Body of pancreas (tissue), 4 donors: ENCODE measurements at regions not wholly inside any gene's neighbourhood (a gene's known extent, or its start where the extent isn't known, plus 50 kb on each side); places are given as distances from the start of the nearest gene placed in this dataset.

ENCODE experiments used
- ATAC-seq: fragments of 150-250 bp; one replicate; pipeline ENCODE4 v1.9.1; 2016
- DNase-seq, 4 donors: peaks; one replicate each; pipeline ENCODE4 v3.0.0-alpha.2; 2019
- H3K27ac ChIP-seq, 4 donors: fragments of 200-600 bp; sonication (generic); 1 replicate in 3 of 4; 2 replicates in 1 of 4; pipeline versions ENCODE4 v1.5.1 to v1.6.1; 2016 to 2019; ENCODE audit warnings: mild to moderate bottlenecking in 1 of 4, mixed read lengths in 1 of 4, moderate library complexity in 1 of 4
- H3K27me3 ChIP-seq, 2 donors: fragments of 200-600 bp; sonication (generic); one replicate each; pipeline ENCODE4 v1.6.0; 2016; ENCODE audit warnings: mild to moderate bottlenecking in 1 of 2
- H3K36me3 ChIP-seq, 2 donors: fragments of 200-600 bp; sonication (generic); replicated peaks in 1 of 2; 2 replicates each; pipeline ENCODE4 v1.5.1; 2016; ENCODE audit warnings: low read depth in 2 of 2; ENCODE audit not compliant: insufficient read depth in 1 of 2
- H3K4me1 ChIP-seq: fragments of 200-600 bp; sonication (generic); one replicate; pipeline ENCODE4 v1.6.0; 2016
- H3K4me3 ChIP-seq, 2 donors: fragments of 200-600 bp; sonication (generic); 1 replicate in 1 of 2; 2 replicates in 1 of 2; pipeline ENCODE4 v1.5.1; 2016 to 2019
- H3K9me3 ChIP-seq, 3 donors: fragments of 200-600 bp; sonication (generic); 1 replicate in 2 of 3; 2 replicates in 1 of 3; pipeline ENCODE4 v1.5.1; 2016
- POLR2A ChIP-seq, 3 donors: fragments of 450-650 bp; IDR thresholded peaks; one replicate each; pipeline ENCODE4 v1.6.1; 2016; ENCODE audit warnings: antibody characterized with exemption in 3 of 3, mild to moderate bottlenecking in 2 of 3
- WGBS, 2 donors: methylation state at CpG; one replicate each; pipeline ENCODE4 v1.1.5; 2017; 5-methylcytosine and 5-hydroxymethylcytosine counted together
- intact Hi-C: fragments of 100-400 bp; cut with DNase I; formaldehyde crosslinking; loops from one replicate; pipeline ENCODE4 v1.15.1; 2023
- TF ChIP-seq, protein P1 (sequence below), 7 experiments: fragments of 450-650 bp in 4 of 7; fragments of 200-600 bp in 3 of 7; sonication (generic) in 3 of 7; IDR thresholded peaks; one replicate each; pipeline ENCODE4 v1.5.1; 2016 to 2019; ENCODE audit warnings: antibody characterized with exemption in 7 of 7

GRCh38 chr10:121662945-121663917 is 65.0 kb upstream of the FGFR2 start:
- H3K27me3 ChIP-seq: no peaks in the 10 kb centered on the region
- no peaks in the 10 kb centered on the region for H3K9me3 ChIP-seq
- no peak for ATAC-seq
- TF ChIP-seq, protein P1, sequence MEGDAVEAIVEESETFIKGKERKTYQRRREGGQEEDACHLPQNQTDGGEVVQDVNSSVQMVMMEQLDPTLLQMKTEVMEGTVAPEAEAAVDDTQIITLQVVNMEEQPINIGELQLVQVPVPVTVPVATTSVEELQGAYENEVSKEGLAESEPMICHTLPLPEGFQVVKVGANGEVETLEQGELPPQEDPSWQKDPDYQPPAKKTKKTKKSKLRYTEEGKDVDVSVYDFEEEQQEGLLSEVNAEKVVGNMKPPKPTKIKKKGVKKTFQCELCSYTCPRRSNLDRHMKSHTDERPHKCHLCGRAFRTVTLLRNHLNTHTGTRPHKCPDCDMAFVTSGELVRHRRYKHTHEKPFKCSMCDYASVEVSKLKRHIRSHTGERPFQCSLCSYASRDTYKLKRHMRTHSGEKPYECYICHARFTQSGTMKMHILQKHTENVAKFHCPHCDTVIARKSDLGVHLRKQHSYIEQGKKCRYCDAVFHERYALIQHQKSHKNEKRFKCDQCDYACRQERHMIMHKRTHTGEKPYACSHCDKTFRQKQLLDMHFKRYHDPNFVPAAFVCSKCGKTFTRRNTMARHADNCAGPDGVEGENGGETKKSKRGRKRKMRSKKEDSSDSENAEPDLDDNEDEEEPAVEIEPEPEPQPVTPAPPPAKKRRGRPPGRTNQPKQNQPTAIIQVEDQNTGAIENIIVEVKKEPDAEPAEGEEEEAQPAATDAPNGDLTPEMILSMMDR (IDR thresholded peaks at IDR 0.05): no peak
- TF ChIP-seq POLR2A (IDR thresholded peaks at IDR 0.05): no peak
- intact Hi-C loops: no loop called here
- no peak for DNase-seq
- H3K4me1 ChIP-seq: peaks cover 6% of the 10 kb centered on the region
- WGBS, 2 donors: 56 to 59% methylated on average over 10 to 11 of the region's 11 CpGs
- H3K36me3 ChIP-seq: no peaks in the 10 kb centered on the region
- H3K27ac ChIP-seq: no peak overlapping the region
- H3K4me3 ChIP-seq: no peak overlapping the region

DNA sequence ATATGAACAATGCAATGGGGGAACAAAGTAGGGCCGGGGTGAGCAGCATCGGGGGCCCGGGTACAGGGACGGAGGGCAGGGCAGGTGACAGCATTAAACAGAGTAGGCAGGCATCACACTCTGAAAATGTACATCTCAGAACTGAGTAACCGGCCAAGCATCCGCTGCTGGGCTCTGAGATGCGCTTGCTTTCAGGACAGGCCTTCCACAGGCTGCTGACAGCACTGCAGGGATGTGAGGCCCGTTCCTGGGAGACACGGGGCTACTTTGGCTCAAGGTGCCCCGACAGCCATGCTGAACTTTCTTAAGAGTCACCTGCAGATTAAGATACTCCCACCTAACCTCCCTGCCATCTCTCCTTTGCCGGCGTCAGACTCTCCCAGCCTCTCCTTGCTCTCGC is 64.3 kb upstream of the FGFR2 start:
- TF ChIP-seq POLR2A (IDR thresholded peaks at IDR 0.05): no peak
- TF ChIP-seq, protein P1 (IDR thresholded peaks at IDR 0.05): no peak
- Histone ChIP-seq H3K9me3 (no peaks in the 10 kb centered on the region), H3K27ac (no peak overlapping the region), H3K4me3 (no peak overlapping the region), H3K27me3 (no peaks in the 10 kb centered on the region), H3K36me3 (no peaks in the 10 kb centered on the region), H3K4me1 (no peaks in the 10 kb centered on the region)
- DNase-seq (no peak), ATAC-seq (no peak)
- intact Hi-C loops: no loop called here
- WGBS, 2 donors: 67 to 71% methylated on average over 13 of the region's 13 CpGs

DNA sequence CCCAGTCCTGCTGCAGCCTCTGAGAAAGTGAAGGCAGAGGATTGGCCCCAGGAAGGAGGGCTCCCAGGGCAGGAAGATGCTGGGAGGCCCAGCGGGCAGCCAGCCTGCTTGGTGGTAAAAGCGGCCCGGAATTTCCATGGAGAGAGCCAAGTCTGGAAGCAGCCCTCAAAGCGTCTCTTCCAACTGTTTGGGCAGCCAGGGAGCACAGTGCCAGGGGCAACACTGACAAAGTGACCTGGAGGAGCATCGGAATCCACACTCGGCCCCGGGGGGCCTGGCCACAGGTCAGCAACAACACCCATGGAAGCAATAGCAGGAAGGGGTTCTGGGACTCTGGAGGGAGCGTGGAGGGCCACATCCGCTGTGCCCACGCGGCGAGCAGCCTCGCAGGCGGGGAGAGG is 63.2 kb upstream of the FGFR2 start:
- H3K27me3 ChIP-seq: no peaks in the 10 kb centered on the region
- no peak for DNase-seq
- ATAC-seq: no peak
- H3K36me3 ChIP-seq: no peaks in the 10 kb centered on the region
- 84% methylated on average over 8 to 14 of the region's 14 CpGs for WGBS, 2 donors
- H3K9me3 ChIP-seq: no peaks in the 10 kb centered on the region
- H3K4me3 ChIP-seq: no peak overlapping the region
- TF ChIP-seq, protein P1 (IDR thresholded peaks at IDR 0.05): no peak
- no peak for TF ChIP-seq POLR2A (IDR thresholded peaks at IDR 0.05)
- H3K4me1 ChIP-seq: no peaks in the 10 kb centered on the region
- intact Hi-C loops: no loop called here
- no peak overlapping the region for H3K27ac ChIP-seq

- TF ChIP-seq, protein P1 (IDR thresholded peaks at IDR 0.05): no peak
- no peak for TF ChIP-seq POLR2A (IDR thresholded peaks at IDR 0.05)
- intact Hi-C loops: no loop called here
- DNase-seq (no peak), ATAC-seq (no peak)
- Histone ChIP-seq H3K4me1 (no peaks in the 10 kb centered on the region), H3K27me3 (no peaks in the 10 kb centered on the region), H3K9me3 (no peaks in the 10 kb centered on the region), H3K36me3 (no peaks in the 10 kb centered on the region), H3K27ac (no peak overlapping the region), H3K4me3 (no peak overlapping the region)
- 75 to 82% methylated on average over 9 to 10 of the region's 10 CpGs for WGBS, 2 donors
Measured at GRCh38 chr10:121659236-121659635, 61.0 kb upstream of the FGFR2 start.

GRCh38 chr10:121658611-121659010 is 60.4 kb upstream of the FGFR2 start:
- 84 to 85% methylated on average over 3 of the region's 3 CpGs for WGBS, 2 donors
- ATAC-seq: no peak

More at GRCh38 chr10:121658611-121659010, 60.4 kb upstream of the FGFR2 start:
- Histone ChIP-seq H3K4me3 (no peak overlapping the region), H3K36me3 (no peaks in the 10 kb centered on the region), H3K27me3 (no peaks in the 10 kb centered on the region), H3K27ac (no peak overlapping the region), H3K4me1 (no peaks in the 10 kb centered on the region), H3K9me3 (no peaks in the 10 kb centered on the region)
- intact Hi-C loops: no loop called here
- DNase-seq: no peak
- no peak for TF ChIP-seq POLR2A (IDR thresholded peaks at IDR 0.05)
